ENCODE measurements at regions not wholly inside any gene's neighbourhood (a gene's known extent, or its start where the extent isn't known, plus 50 kb on each side); places are given as distances from the start of the nearest gene placed in this dataset.

DNA sequence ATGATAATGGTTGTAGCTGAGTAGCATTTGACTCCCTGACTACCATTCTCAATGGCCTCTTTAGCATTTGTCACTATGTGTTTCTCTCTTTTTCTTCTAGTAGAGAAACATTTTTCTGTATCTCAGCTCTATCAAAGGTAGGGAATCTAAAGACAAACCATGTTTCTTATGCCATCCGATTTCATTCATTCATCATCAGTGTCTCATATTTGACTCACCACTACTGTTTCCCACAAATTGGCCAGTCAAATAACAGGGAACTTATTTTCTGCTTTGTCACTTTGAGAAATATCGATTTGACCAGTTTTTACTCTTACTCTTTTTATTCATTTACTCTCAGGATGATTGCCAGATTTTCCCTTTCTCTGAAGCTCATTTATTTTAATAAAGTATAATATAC, 282.3 kb downstream of the TMEM167A start:
- TF ChIP-seq, protein P1, sequence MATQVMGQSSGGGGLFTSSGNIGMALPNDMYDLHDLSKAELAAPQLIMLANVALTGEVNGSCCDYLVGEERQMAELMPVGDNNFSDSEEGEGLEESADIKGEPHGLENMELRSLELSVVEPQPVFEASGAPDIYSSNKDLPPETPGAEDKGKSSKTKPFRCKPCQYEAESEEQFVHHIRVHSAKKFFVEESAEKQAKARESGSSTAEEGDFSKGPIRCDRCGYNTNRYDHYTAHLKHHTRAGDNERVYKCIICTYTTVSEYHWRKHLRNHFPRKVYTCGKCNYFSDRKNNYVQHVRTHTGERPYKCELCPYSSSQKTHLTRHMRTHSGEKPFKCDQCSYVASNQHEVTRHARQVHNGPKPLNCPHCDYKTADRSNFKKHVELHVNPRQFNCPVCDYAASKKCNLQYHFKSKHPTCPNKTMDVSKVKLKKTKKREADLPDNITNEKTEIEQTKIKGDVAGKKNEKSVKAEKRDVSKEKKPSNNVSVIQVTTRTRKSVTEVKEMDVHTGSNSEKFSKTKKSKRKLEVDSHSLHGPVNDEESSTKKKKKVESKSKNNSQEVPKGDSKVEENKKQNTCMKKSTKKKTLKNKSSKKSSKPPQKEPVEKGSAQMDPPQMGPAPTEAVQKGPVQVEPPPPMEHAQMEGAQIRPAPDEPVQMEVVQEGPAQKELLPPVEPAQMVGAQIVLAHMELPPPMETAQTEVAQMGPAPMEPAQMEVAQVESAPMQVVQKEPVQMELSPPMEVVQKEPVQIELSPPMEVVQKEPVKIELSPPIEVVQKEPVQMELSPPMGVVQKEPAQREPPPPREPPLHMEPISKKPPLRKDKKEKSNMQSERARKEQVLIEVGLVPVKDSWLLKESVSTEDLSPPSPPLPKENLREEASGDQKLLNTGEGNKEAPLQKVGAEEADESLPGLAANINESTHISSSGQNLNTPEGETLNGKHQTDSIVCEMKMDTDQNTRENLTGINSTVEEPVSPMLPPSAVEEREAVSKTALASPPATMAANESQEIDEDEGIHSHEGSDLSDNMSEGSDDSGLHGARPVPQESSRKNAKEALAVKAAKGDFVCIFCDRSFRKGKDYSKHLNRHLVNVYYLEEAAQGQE (IDR thresholded peaks at IDR 0.05; ENCODE audit: insufficient read depth in 1 of 2, low read depth in 2 of 2, low read length in 1 of 2), result no peak
- TF ChIP-seq, protein P2, sequence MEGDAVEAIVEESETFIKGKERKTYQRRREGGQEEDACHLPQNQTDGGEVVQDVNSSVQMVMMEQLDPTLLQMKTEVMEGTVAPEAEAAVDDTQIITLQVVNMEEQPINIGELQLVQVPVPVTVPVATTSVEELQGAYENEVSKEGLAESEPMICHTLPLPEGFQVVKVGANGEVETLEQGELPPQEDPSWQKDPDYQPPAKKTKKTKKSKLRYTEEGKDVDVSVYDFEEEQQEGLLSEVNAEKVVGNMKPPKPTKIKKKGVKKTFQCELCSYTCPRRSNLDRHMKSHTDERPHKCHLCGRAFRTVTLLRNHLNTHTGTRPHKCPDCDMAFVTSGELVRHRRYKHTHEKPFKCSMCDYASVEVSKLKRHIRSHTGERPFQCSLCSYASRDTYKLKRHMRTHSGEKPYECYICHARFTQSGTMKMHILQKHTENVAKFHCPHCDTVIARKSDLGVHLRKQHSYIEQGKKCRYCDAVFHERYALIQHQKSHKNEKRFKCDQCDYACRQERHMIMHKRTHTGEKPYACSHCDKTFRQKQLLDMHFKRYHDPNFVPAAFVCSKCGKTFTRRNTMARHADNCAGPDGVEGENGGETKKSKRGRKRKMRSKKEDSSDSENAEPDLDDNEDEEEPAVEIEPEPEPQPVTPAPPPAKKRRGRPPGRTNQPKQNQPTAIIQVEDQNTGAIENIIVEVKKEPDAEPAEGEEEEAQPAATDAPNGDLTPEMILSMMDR (IDR thresholded peaks at IDR 0.05), result no peak
